Liver (tissue), 3 donors: ENCODE measurements at regions not wholly inside any gene's neighbourhood (a gene's known extent, or its start where the extent isn't known, plus 50 kb on each side); places are given as distances from the start of the nearest gene placed in this dataset.

Source experiments
- ATF3 ChIP-seq: IDR thresholded peaks from 2 replicates; pipeline ENCODE4 v1.6.1; 2016; ENCODE audit warnings: antibody characterized with exemption
- CTCF ChIP-seq: fragments of 150-350 bp; IDR thresholded peaks from 2 replicates; pipeline ENCODE4 v1.5.1; 2017; ENCODE audit warnings: improper control_type of control experiment, low read depth, low read length; ENCODE audit not compliant: missing input control
- EGR1 ChIP-seq, 2 donors: IDR thresholded peaks; 2 replicates each; pipeline ENCODE4 v1.6.1; 2016 to 2018; ENCODE audit warnings: antibody characterized with exemption in 2 of 2, low read depth in 2 of 2
- FOXA1 ChIP-seq: IDR thresholded peaks from 2 replicates; pipeline ENCODE4 v1.6.1; 2016; ENCODE audit warnings: antibody characterized with exemption
- HNF4A ChIP-seq, 2 donors: conservative IDR thresholded peaks; 2 replicates each; pipeline ENCODE4 v1.6.1; 2016; ENCODE audit warnings: antibody characterized with exemption in 2 of 2, mild to moderate bottlenecking in 2 of 2
- JUND ChIP-seq, 2 donors: IDR thresholded peaks; 2 replicates each; pipeline ENCODE4 v1.6.1; 2016; ENCODE audit warnings: antibody characterized with exemption in 2 of 2
- MAX ChIP-seq: IDR thresholded peaks from 2 replicates; pipeline ENCODE4 v1.6.1; 2016; ENCODE audit warnings: antibody characterized with exemption
- RAD21 ChIP-seq, 2 donors: IDR thresholded peaks; 2 replicates each; pipeline ENCODE4 v1.6.1; 2016; ENCODE audit warnings: antibody characterized with exemption in 2 of 2, mild to moderate bottlenecking in 2 of 2
- RXRA ChIP-seq, 2 donors: IDR thresholded peaks; 2 replicates each; pipeline ENCODE4 v1.6.1; 2017 to 2018; ENCODE audit warnings: antibody characterized with exemption in 2 of 2, mild to moderate bottlenecking in 1 of 2
- SP1 ChIP-seq: IDR thresholded peaks from 2 replicates; pipeline ENCODE4 v1.6.1; 2018; ENCODE audit warnings: antibody characterized with exemption, mild to moderate bottlenecking
- TAF1 ChIP-seq: conservative IDR thresholded peaks from 2 replicates; pipeline ENCODE4 v1.6.1; 2016; ENCODE audit warnings: antibody characterized with exemption, mild to moderate bottlenecking
- YY1 ChIP-seq: IDR thresholded peaks from 2 replicates; pipeline ENCODE4 v1.6.1; 2016; ENCODE audit warnings: antibody characterized with exemption, mild to moderate bottlenecking
- ZBTB33 ChIP-seq: IDR thresholded peaks from 2 replicates; pipeline ENCODE4 v1.6.1; 2016; ENCODE audit warnings: antibody characterized with exemption
- donor health status: healthy.
- donor health status: healthy.

- TF ChIP-seq RAD21 (IDR thresholded peaks at IDR 0.05) (no peak), ZBTB33 (no peak), CTCF (no peak), SP1 (no peak), EGR1 (IDR thresholded peaks at IDR 0.05; ENCODE audit: low read depth in 2 of 2) (no peak), YY1 (no peak), JUND (IDR thresholded peaks at IDR 0.05) (no peak), TAF1 (no peak), ATF3 (no peak), FOXA1 (no peak), MAX (no peak), HNF4A (conservative IDR thresholded peaks at IDR 0.05) (no peak), RXRA (IDR thresholded peaks at IDR 0.05) (no peak)
These were observed 387.1 kb downstream of the DHX35 start for GRCh38 chr20:39349240-39349639.
